MM.1S (cell line): ENCODE measurements at regions not wholly inside any gene's neighbourhood (a gene's known extent, or its start where the extent isn't known, plus 50 kb on each side); places are given as distances from the start of the nearest gene placed in this dataset.

ENCODE experiments used
- DNase-seq: peaks from one replicate; pipeline ENCODE4 v3.0.0-alpha.2; 2015
- H2AFZ ChIP-seq: fragments of 300-600 bp; sonication (generic); 2 replicates; pipeline ENCODE4 v1.6.0; 2016; ENCODE audit warnings: antibody characterized with exemption, low read length
- H3F3A ChIP-seq: fragments of 300-600 bp; sonication (generic); 2 replicates; pipeline ENCODE4 v1.6.1; 2016; ENCODE audit warnings: mild to moderate bottlenecking, antibody characterized with exemption, low read length, moderate library complexity, mixed read lengths; ENCODE audit not compliant: insufficient read depth
- H3K27ac ChIP-seq: fragments of 300-600 bp; sonication (generic); 2 replicates; pipeline ENCODE4 v1.5.1; 2016; ENCODE audit warnings: mild to moderate bottlenecking, low read length
- H3K27me3 ChIP-seq: fragments of 300-600 bp; sonication (generic); replicated peaks from 2 replicates; pipeline ENCODE4 v1.6.0; 2016; ENCODE audit warnings: low read length; ENCODE audit not compliant: insufficient read depth
- H3K36me3 ChIP-seq: fragments of 300-600 bp; sonication (generic); replicated peaks from 2 replicates; pipeline ENCODE4 v1.6.1; 2016; ENCODE audit warnings: mild to moderate bottlenecking, low read length, mixed read lengths; ENCODE audit not compliant: insufficient read depth
- H3K4me1 ChIP-seq: fragments of 300-600 bp; sonication (generic); 2 replicates; pipeline ENCODE4 v1.6.1; 2016; ENCODE audit warnings: low read length, mixed read lengths
- H3K4me2 ChIP-seq: fragments of 300-600 bp; sonication (generic); 2 replicates; pipeline ENCODE4 v1.6.0; 2016; ENCODE audit warnings: low read depth, low read length
- H3K4me3 ChIP-seq: fragments of 300-600 bp; sonication (generic); 2 replicates; pipeline ENCODE4 v1.5.1; 2016; ENCODE audit warnings: low read length, mixed read lengths
- H3K79me2 ChIP-seq: fragments of 300-600 bp; sonication (generic); 2 replicates; pipeline ENCODE4 v1.6.1; 2016; ENCODE audit warnings: mixed run types, low read length, mixed read lengths
- H3K9ac ChIP-seq: fragments of 300-600 bp; sonication (generic); 2 replicates; pipeline ENCODE4 v1.6.1; 2016; ENCODE audit warnings: low read length, mixed read lengths
- H3K9me2 ChIP-seq: fragments of 300-600 bp; sonication (generic); replicated peaks from 2 replicates; pipeline ENCODE4 v1.6.1; 2016; ENCODE audit warnings: mild to moderate bottlenecking, low read length, mixed read lengths; ENCODE audit not compliant: insufficient read depth
- H3K9me3 ChIP-seq: fragments of 300-600 bp; sonication (generic); replicated peaks from 2 replicates; pipeline ENCODE4 v1.6.1; 2016; ENCODE audit warnings: mild to moderate bottlenecking, low read length, mixed read lengths; ENCODE audit not compliant: insufficient read depth
- H4K20me1 ChIP-seq: fragments of 300-600 bp; sonication (generic); 2 replicates; pipeline ENCODE4 v1.6.1; 2016; ENCODE audit warnings: mild to moderate bottlenecking, low read length, moderate library complexity, mixed read lengths; ENCODE audit not compliant: insufficient read depth
- CTCF ChIP-seq: fragments of 300-600 bp; sonication (generic); IDR thresholded peaks from 2 replicates; pipeline ENCODE4 v1.5.1; 2016; ENCODE audit warnings: antibody characterized with exemption, low read length, mixed read lengths
- EZH2 ChIP-seq: fragments of 300-600 bp; sonication (generic); optimal IDR thresholded peaks from 2 replicates; pipeline ENCODE3; 2017; ENCODE audit warnings: low read depth, mild to moderate bottlenecking, antibody characterized with exemption, low read length, mixed read lengths
- EZH2phosphoT487 ChIP-seq: fragments of 300-600 bp; sonication (generic); IDR thresholded peaks from 2 replicates; pipeline ENCODE4 v1.6.1; 2018; ENCODE audit warnings: antibody characterized with exemption, low read length

DNA sequence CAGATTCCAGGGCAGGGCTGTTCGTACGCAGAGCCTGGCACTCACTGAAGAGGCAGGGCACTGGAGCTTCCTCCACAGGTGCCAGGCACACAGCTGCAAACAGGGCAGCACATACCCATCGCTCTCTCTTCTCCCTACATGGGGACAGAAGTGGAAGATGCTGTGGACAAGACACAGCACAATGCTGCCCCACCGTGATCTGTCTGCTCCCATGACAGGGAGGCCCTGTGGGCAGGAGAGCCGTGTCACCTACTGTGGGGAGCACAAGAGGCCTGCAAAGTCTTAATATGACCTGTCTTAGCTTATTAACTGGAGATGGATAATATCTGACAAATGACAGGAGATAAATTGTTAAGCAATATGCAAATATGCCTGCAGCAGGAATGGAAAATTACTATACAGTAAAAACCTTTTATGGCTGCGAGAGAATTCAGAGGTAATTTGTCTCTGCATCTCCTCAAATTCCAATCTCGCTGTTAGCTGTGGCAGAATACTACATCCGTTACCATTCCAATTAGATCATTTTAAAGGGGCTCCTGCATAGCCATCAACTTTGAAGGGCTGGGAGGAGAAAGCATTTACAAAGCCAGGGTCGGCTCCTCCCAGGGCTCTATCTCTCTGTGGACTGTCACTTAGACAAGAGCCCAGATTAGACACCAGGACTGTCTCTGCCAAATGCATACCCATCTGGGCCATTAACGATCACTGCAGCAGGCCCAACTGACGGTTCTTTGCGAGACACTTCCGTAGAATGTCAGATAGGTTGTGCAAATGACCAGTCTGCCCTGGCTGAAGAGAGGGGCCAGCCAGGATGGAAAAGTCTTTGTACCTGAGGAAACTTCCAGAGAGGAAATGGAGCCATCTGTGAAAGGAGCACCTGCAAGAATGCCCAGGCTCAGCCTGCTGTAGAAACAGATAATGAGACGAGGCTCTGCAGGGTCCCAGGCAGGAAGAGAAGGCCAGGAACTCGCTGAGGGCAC, 90.7 kb upstream of the FSTL4 start:
- no peaks in the 10 kb centered on the region for H3K9me2 ChIP-seq
- DNase-seq = no peak
- H3K9ac ChIP-seq = no peak overlapping the region

GRCh38 chr5:133701871-133702270, 89.5 kb upstream of the FSTL4 start:
- Histone ChIP-seq H3K9ac (no peak overlapping the region), H3K36me3 (no peaks in the 10 kb centered on the region), H3K9me2 (no peaks in the 10 kb centered on the region), H2AFZ (no peak overlapping the region), H3F3A (no peaks in the 10 kb centered on the region), H3K79me2 (no peaks in the 10 kb centered on the region), H3K4me2 (no peak overlapping the region), H3K27me3 (no peaks in the 10 kb centered on the region), H3K4me1 (peaks cover 4% of the 10 kb centered on the region; the same call in 1 of the 2 replicates), H3K4me3 (no peak overlapping the region), H3K27ac (no peak overlapping the region), H4K20me1 (no peaks in the 10 kb centered on the region), H3K9me3 (no peaks in the 10 kb centered on the region)
- TF ChIP-seq EZH2 = no peak
- TF ChIP-seq CTCF = no peak
- TF ChIP-seq EZH2phosphoT487 = no peak
- DNase-seq = no peak

More for the DNA sequence above, 90.7 kb upstream of the FSTL4 start:
- Histone ChIP-seq H3K4me2 (no peak overlapping the region), H3K36me3 (no peaks in the 10 kb centered on the region), H4K20me1 (no peaks in the 10 kb centered on the region), H3K27ac (no peak overlapping the region), H3K79me2 (no peaks in the 10 kb centered on the region), H3K4me1 (peaks cover 4% of the 10 kb centered on the region; the same call in 1 of the 2 replicates), H3K27me3 (no peaks in the 10 kb centered on the region), H3K9me3 (no peaks in the 10 kb centered on the region), H2AFZ (no peak overlapping the region), H3K4me3 (no peak overlapping the region), H3F3A (no peaks in the 10 kb centered on the region)
- no peak for TF ChIP-seq EZH2
- no peak for TF ChIP-seq CTCF
- TF ChIP-seq EZH2phosphoT487 = no peak

DNA sequence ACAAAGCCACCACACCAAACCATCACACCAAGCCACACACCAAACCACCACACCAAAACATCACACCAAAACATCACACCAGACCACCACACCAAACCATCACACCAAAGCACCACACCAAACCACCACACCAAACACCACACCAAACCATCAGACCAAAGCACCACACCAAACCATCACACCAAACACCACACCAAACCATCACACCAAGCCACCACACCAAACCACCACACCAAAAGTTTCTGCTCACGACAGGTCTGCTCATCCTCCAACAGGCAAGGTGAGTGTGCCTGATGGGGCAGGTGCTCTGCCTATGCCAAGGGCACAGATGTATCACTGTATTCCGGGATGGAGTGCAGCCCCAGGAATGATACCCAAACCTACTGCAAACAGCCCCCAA, 87.9 kb upstream of the FSTL4 start:
- Histone ChIP-seq H3K4me1 (peaks cover 4% of the 10 kb centered on the region; the same call in 1 of the 2 replicates), H3K79me2 (no peaks in the 10 kb centered on the region), H3K27ac (no peak overlapping the region), H4K20me1 (no peaks in the 10 kb centered on the region), H3K9me2 (no peaks in the 10 kb centered on the region), H3F3A (no peaks in the 10 kb centered on the region), H3K27me3 (no peaks in the 10 kb centered on the region), H3K4me3 (no peak overlapping the region), H3K9me3 (no peaks in the 10 kb centered on the region), H3K4me2 (no peak overlapping the region), H2AFZ (no peak overlapping the region), H3K9ac (no peak overlapping the region), H3K36me3 (no peaks in the 10 kb centered on the region)
- TF ChIP-seq EZH2 = no peak
- no peak for TF ChIP-seq CTCF
- TF ChIP-seq EZH2phosphoT487 = no peak
- no peak for DNase-seq
